GM06990 (cell line): ENCODE measurements at regions not wholly inside any gene's neighbourhood (a gene's known extent, or its start where the extent isn't known, plus 50 kb on each side); places are given as distances from the start of the nearest gene placed in this dataset.

Experiments used
- DNase-seq: peaks from one replicate; pipeline ENCODE4 v3.0.0-alpha.2; 2011; ENCODE audit not compliant: insufficient read length; ENCODE audit errors: extremely low read depth
- H3K27me3 ChIP-seq: replicated peaks from 2 replicates; pipeline ENCODE4 v1.6.0; 2011; ENCODE audit warnings: low read length; ENCODE audit not compliant: control insufficient read depth, insufficient read depth
- H3K36me3 ChIP-seq: 2 replicates; pipeline ENCODE4 v1.5.1; 2011; ENCODE audit warnings: low read length; ENCODE audit not compliant: control insufficient read depth, insufficient read depth
- H3K4me3 ChIP-seq: replicated peaks from 2 replicates; pipeline ENCODE4 v1.5.1; 2011; ENCODE audit warnings: low read depth, mild to moderate bottlenecking, control low read depth, low read length
- TF ChIP-seq, protein P1 (sequence below): IDR thresholded peaks from 2 replicates; pipeline ENCODE4 v1.5.1; 2011; ENCODE audit warnings: low read length, control low read depth, mild to moderate bottlenecking, inconsistent platforms; ENCODE audit not compliant: insufficient read depth, poor library complexity, severe bottlenecking

DNA sequence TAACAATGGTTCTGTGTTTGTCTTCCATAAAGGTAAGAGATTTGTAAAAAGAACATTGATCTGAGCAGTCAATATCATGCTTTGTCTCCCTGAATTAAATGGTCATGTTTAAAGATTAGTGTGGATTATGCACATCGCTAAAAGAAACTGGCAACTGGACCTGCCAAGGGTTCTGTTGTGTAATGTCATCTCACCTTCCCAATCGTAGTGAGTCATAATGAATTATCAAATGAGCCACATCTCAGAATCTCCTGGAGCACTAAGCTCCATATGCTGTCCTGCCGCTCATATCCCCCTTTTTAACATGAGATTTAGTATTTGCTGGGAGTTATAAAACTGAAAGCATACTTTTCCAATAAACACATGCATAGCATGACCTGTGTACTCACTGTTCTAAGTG is 187.0 kb upstream of the OPRM1 start:
- Histone ChIP-seq H3K4me3 (no peak overlapping the region), H3K36me3 (no peaks in the 10 kb centered on the region), H3K27me3 (no peaks in the 10 kb centered on the region)
- DNase-seq = no peak
- TF ChIP-seq, protein P1, sequence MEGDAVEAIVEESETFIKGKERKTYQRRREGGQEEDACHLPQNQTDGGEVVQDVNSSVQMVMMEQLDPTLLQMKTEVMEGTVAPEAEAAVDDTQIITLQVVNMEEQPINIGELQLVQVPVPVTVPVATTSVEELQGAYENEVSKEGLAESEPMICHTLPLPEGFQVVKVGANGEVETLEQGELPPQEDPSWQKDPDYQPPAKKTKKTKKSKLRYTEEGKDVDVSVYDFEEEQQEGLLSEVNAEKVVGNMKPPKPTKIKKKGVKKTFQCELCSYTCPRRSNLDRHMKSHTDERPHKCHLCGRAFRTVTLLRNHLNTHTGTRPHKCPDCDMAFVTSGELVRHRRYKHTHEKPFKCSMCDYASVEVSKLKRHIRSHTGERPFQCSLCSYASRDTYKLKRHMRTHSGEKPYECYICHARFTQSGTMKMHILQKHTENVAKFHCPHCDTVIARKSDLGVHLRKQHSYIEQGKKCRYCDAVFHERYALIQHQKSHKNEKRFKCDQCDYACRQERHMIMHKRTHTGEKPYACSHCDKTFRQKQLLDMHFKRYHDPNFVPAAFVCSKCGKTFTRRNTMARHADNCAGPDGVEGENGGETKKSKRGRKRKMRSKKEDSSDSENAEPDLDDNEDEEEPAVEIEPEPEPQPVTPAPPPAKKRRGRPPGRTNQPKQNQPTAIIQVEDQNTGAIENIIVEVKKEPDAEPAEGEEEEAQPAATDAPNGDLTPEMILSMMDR = no peak

DNA sequence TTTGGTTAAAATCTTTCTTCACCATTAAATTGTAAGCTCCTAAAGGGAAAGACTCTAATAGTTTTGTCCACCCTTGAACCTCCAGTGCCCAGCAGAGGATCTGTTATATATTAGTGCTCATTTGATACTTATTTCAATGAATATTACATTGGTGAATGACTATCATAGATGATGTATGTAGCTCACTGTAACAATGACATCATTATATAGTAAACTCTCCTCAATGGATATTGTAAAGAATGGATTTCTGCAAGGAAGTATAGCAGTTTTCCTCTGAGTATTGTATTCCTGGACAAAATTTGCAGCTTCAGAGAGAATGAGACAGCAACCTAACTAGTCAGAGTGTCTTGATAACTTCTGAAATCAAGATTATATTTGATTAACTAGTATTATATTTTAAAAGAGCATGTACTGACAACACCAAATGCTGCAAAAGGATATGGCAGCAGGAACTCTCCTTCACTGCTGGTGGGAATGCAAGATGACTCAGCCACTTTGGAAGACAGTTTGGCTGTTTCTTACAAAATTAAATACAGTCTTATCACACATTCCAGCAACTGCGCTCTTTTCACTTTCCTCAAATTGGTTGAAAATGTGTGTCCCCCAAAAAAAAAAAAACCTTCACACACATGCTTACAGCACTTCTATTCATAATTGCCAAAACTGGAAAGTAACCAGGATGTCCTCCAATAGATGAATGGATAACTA is 189.8 kb upstream of the OPRM1 start:
- TF ChIP-seq, protein P1 = no peak

DNA sequence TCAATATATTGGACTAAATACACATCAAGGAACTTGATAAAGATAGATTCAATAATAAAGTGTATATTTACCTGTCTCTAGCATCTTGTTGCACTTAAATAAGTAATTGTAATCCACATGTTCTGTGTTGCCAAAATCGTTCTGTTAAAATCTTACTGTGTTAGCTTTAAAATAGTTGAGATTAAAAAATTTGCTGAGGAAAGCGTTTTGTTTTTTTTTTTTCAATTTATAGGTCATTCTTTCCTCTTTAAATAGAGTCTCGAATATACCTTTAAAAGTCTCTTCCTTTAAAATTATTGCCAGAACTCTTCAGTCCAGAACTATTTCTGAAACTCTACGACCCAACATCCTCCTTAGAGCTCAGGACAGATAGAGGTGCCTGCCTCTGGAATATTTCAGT is 195.6 kb upstream of the OPRM1 start:
- no peaks in the 10 kb centered on the region for H3K36me3 ChIP-seq
- DNase-seq = no peak
- H3K4me3 ChIP-seq = no peak overlapping the region
- no peaks in the 10 kb centered on the region for H3K27me3 ChIP-seq
- TF ChIP-seq, protein P1 = no peak

More for the DNA sequence above, 189.8 kb upstream of the OPRM1 start:
- DNase-seq = no peak
- Histone ChIP-seq H3K36me3 (no peaks in the 10 kb centered on the region), H3K4me3 (no peak overlapping the region), H3K27me3 (no peaks in the 10 kb centered on the region)

DNA sequence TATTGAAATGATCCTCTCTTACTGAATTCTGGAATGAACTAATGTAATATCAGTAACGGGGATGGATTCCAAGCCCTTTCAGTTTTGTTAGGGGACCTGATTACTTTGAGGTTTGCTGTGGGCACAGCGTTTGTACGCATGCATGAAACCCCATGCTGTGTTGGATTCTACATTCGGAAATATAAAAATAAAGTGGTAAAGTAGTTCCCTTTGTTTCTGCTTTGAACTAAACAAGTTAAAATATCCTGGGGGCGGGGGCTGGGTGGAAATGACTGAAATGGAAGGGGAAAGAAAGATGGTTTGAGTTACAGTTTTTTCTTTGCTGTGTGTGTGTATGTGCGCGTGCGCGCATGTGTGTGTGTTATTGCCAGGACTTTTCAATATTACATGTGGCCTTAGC is 196.5 kb upstream of the OPRM1 start:
- DNase-seq = no peak
- H3K36me3 ChIP-seq = no peaks in the 10 kb centered on the region
- no peak overlapping the region for H3K4me3 ChIP-seq
- H3K27me3 ChIP-seq = no peaks in the 10 kb centered on the region
- TF ChIP-seq, protein P1 = no peak

DNA sequence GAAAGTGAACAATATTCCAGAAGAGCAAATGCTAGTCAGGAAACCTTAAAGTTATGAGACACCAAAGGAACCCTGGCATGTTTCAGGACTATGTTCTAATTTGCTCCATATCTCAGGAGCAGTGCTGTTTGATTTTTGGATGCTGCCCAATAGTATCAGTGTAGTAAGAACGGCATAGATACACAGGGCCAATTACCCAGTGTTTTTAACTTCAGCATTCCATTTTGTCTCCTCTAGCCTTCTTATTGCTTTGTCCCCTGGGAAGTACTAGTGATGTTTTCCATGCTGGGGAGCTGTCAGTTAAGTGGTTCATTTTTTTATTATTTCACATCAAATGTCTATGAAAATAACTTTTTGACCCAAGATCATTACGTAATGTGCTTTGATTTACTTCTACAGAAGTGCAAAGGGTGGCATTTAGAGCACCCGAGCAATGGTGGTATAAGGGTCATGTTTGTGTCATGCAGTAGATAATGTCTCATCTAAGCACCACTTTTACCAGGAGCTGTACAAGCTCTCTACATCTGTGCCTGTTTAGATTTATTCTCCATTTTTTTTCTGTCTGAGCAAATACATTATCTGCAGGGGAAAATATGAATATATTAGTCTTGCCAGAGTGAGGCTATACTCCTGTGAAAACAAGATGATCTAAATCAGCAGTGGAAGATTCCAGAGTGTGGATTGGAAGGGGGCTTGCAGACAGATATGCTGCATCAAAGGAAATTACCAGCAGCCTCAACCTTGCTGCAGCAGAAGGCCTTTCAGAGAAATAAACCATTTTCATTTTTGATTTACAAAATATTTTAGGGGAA is 198.8 kb upstream of the OPRM1 start:
- no peaks in the 10 kb centered on the region for H3K27me3 ChIP-seq
- DNase-seq = no peak
- no peaks in the 10 kb centered on the region for H3K36me3 ChIP-seq
- TF ChIP-seq, protein P1 = no peak
- no peak overlapping the region for H3K4me3 ChIP-seq
